K562 (cell line): ENCODE measurements at regions not wholly inside any gene's neighbourhood (a gene's known extent, or its start where the extent isn't known, plus 50 kb on each side); places are given as distances from the start of the nearest gene placed in this dataset.

Experiments used
- ATAC-seq: fragments of 200-7000 bp; cut with Tn5 transposase; 3 replicates; pipeline ENCODE4 v1.9.1; 2020; ENCODE audit warnings: moderate library complexity
- BruUV-seq: library from RNA; stranded (reverse); fragments of 400-500 nt; replicated peaks from 2 replicates; lab custom pipeline; 2021; lab: Mats Ljungman, UMichigan
- CTCF ChIA-PET: fragments of 300-600 bp; formaldehyde crosslinking; extraction: SDS; loops from one replicate; lab custom pipeline; 2021; ENCODE audit warnings: low intra/inter-chr PET ratio; lab: Yijun Ruan, JAX
- POLR2A ChIA-PET: fragments of 300-600, 350-650 bp; sonication (Branson Sonifier 250); formaldehyde crosslinking; extraction: SDS; loops from one replicate; lab custom pipeline; 2021; ENCODE audit warnings: antibody characterized with exemption, inconsistent platforms; lab: Yijun Ruan, JAX
- DNase-seq, 4 experiments: peaks; one replicate each; pipeline versions ENCODE4 v3.0.0 to v3.0.0-alpha.2; 2011 to 2018; ENCODE audit warnings: low spot score in 3 of 4, mixed read lengths in 3 of 4; ENCODE audit errors: extremely low read depth in 1 of 4
- FAIRE-seq: peaks from 2 replicates; lab custom pipeline; 2011; peaks lifted over from hg19 to GRCh38; lab: Jason Lieb, UNC
- H2AFZ ChIP-seq: 2 replicates; pipeline ENCODE4 v1.6.0; 2011; ENCODE audit warnings: low read depth, low read length, control low read depth, inconsistent platforms
- H3K27ac ChIP-seq: fragments of 200-600 bp; 3 replicates; pipeline ENCODE4 v1.8.0; 2011; ENCODE audit warnings: low read depth, mild to moderate bottlenecking, control low read depth, inconsistent platforms, low read length, moderate library complexity, mixed read lengths; ENCODE audit errors: extremely low read depth
- H3K27me3 ChIP-seq, 2 experiments: fragments of 300-600 bp in 1 of 2; 2 replicates in 1 of 2; 3 replicates in 1 of 2; pipeline versions ENCODE4 v1.6.0 to v1.8.0; 2011; ENCODE audit warnings: inconsistent platforms in 2 of 2, low read length in 2 of 2, mild to moderate bottlenecking in 1 of 2, mixed read lengths in 1 of 2, moderate library complexity in 1 of 2; ENCODE audit not compliant: control insufficient read depth in 2 of 2, insufficient read depth in 2 of 2
- H3K36me3 ChIP-seq: fragments of 300-600 bp; 3 replicates; pipeline ENCODE4 v1.8.0; 2011; ENCODE audit warnings: mild to moderate bottlenecking, low read length, inconsistent platforms; ENCODE audit not compliant: control insufficient read depth, insufficient read depth
- H3K4me1 ChIP-seq, 2 experiments: fragments of 200-600 bp in 1 of 2; replicated peaks in 1 of 2; 2 replicates in 1 of 2; 3 replicates in 1 of 2; pipeline versions ENCODE4 v1.5.1 to v1.8.0; 2011; ENCODE audit warnings: inconsistent platforms in 2 of 2, low read length in 2 of 2, mild to moderate bottlenecking in 1 of 2, mixed read lengths in 1 of 2, moderate library complexity in 1 of 2; ENCODE audit not compliant: control insufficient read depth in 2 of 2, insufficient read depth in 2 of 2
- H3K4me2 ChIP-seq: 2 replicates; pipeline ENCODE4 v1.6.1; 2011; ENCODE audit warnings: low read length, control low read depth, inconsistent platforms, mixed read lengths; ENCODE audit not compliant: insufficient read depth
- H3K4me3 ChIP-seq: fragments of 200-600 bp; sonication (generic), shearing (Covaris generic); 2 replicates; pipeline ENCODE4 v1.5.1; 2016; ENCODE audit warnings: control low read depth, inconsistent platforms
- H3K79me2 ChIP-seq: fragments of 200-600 bp; 3 replicates; pipeline ENCODE4 v1.8.0; 2011; ENCODE audit warnings: low read length, inconsistent platforms; ENCODE audit not compliant: control insufficient read depth, insufficient read depth
- H3K9ac ChIP-seq, 2 experiments: 2 replicates each; pipeline versions ENCODE4 v1.6.0 to v1.6.1; 2011; ENCODE audit warnings: low read depth in 2 of 2, low read length in 2 of 2, control low read depth in 1 of 2, inconsistent platforms in 1 of 2, mild to moderate bottlenecking in 1 of 2, mixed read lengths in 1 of 2; ENCODE audit not compliant: insufficient read depth in 1 of 2
- H3K9me1 ChIP-seq: one replicate; pipeline ENCODE4 v1.6.0; 2011; ENCODE audit warnings: inconsistent platforms, mild to moderate bottlenecking, low read length, moderate library complexity; ENCODE audit not compliant: control insufficient read depth, insufficient read depth
- H3K9me3 ChIP-seq: replicated peaks from 2 replicates; pipeline ENCODE4 v1.5.1; 2011; ENCODE audit warnings: low read depth, low read length, inconsistent platforms; ENCODE audit not compliant: control insufficient read depth, insufficient read depth
- H4K20me1 ChIP-seq: replicated peaks from 2 replicates; pipeline ENCODE4 v1.6.1; 2011; ENCODE audit warnings: low read length, inconsistent platforms, mixed read lengths; ENCODE audit not compliant: control insufficient read depth, insufficient read depth
- BRD4 ChIP-seq: fragments of 200-600 bp; sonication (generic); IDR thresholded peaks from 2 replicates; pipeline ENCODE4 v1.6.1; 2017; ENCODE audit warnings: inconsistent platforms
- E2F3 ChIP-seq: fragments of 250-450 bp; sonication (Bioruptor Pico); IDR thresholded peaks from 2 replicates; pipeline ENCODE4 v1.4.0; 2020; ENCODE audit warnings: mild to moderate bottlenecking
- ELK3 ChIP-seq: fragments of 450-650 bp; formaldehyde crosslinking; IDR thresholded peaks from 2 replicates; pipeline ENCODE4 v1.4.0; 2020; ENCODE audit warnings: mild to moderate bottlenecking
- FOXO4 ChIP-seq: fragments of 450-650 bp; formaldehyde crosslinking; IDR thresholded peaks from 2 replicates; pipeline ENCODE4 v1.4.0; 2020; ENCODE audit warnings: mild to moderate bottlenecking, moderate library complexity
- HDAC2 ChIP-seq: fragments of 450-650 bp; IDR thresholded peaks from 2 replicates; pipeline ENCODE4 v1.6.1; 2016; ENCODE audit warnings: mild to moderate bottlenecking
- HLTF ChIP-seq: fragments of 450-650 bp; IDR thresholded peaks from 2 replicates; pipeline ENCODE4 v1.6.1; 2016
- JUNB ChIP-seq: fragments of 450-650 bp; formaldehyde crosslinking; conservative IDR thresholded peaks from 2 replicates; pipeline ENCODE4 v1.4.0; 2020; ENCODE audit warnings: mild to moderate bottlenecking
- KLF10 ChIP-seq: fragments of 250-450 bp; sonication (Bioruptor Pico); IDR thresholded peaks from 2 replicates; pipeline ENCODE4 v1.6.1; 2021; ENCODE audit warnings: matching md5 sums
- MAFF ChIP-seq: IDR thresholded peaks from 2 replicates; pipeline ENCODE4 v1.6.1; 2012; ENCODE audit warnings: low read length, improper control_type of control experiment
- MBD2 ChIP-seq: sonication (generic); IDR thresholded peaks from 2 replicates; pipeline ENCODE4 v1.6.1; 2016; ENCODE audit warnings: low read depth, borderline replicate concordance
- NFATC3 ChIP-seq: fragments of 450-650 bp; IDR thresholded peaks from 2 replicates; pipeline ENCODE4 v1.6.1; 2017; ENCODE audit warnings: mild to moderate bottlenecking
- PRPF4 ChIP-seq: fragments of 200-400 bp; formaldehyde crosslinking; IDR thresholded peaks from one replicate; pipeline ENCODE4 v1.6.1; 2017; ENCODE audit warnings: low read length, low read depth, mild to moderate bottlenecking; ENCODE audit not compliant: insufficient read depth, poor library complexity, severe bottlenecking
- RAD51 ChIP-seq: fragments of 450-650 bp; IDR thresholded peaks from 2 replicates; pipeline ENCODE4 v1.7.1; 2016; ENCODE audit warnings: low read depth, mild to moderate bottlenecking, borderline replicate concordance
- SIRT6 ChIP-seq: IDR thresholded peaks from one replicate; pipeline ENCODE4 v1.6.1; 2012; ENCODE audit warnings: low read depth, mild to moderate bottlenecking, control low read depth, inconsistent platforms, low read length, moderate library complexity
- SMAD2 ChIP-seq: fragments of 150-350 bp; IDR thresholded peaks from 2 replicates; pipeline ENCODE4 v1.6.1; 2014; ENCODE audit warnings: low read depth, mild to moderate bottlenecking, low read length
- ZNF165 ChIP-seq: fragments of 250-450 bp; sonication (Bioruptor Pico); IDR thresholded peaks from 2 replicates; pipeline ENCODE4 v1.4.0; 2020; ENCODE audit warnings: borderline replicate concordance
- ZNF175 ChIP-seq: fragments of 200-800 bp; sonication (Bioruptor generic); IDR thresholded peaks from 2 replicates; pipeline ENCODE4 v1.6.1; 2016; ENCODE audit warnings: low read depth, mild to moderate bottlenecking, missing genetic modification characterization, missing compliant biosample characterization
- ZNF354B ChIP-seq: fragments of 250-450 bp; sonication (Bioruptor Pico); IDR thresholded peaks from 2 replicates; pipeline ENCODE4 v1.4.0; 2020
- ZNF551 ChIP-seq: fragments of 250-450 bp; sonication (Bioruptor Pico); IDR thresholded peaks from 2 replicates; pipeline ENCODE4 v1.5.0; 2021; ENCODE audit warnings: mild to moderate bottlenecking, moderate library complexity
- WGBS: fragments of 100-300 bp; shearing (Covaris generic); methylation state at CpG from one replicate; pipeline ENCODE4 v1.1.6; 2016; ENCODE audit warnings: low coverage, mixed read lengths; ENCODE audit not compliant: insufficient coverage; ENCODE audit errors: missing lambda C conversion rate; 5-methylcytosine and 5-hydroxymethylcytosine counted together
- in situ Hi-C: fragments of 300-500 bp; cut with MboI; formaldehyde crosslinking; loops from 4 replicates; pipeline ENCODE4 v1.15.0; 2018; ENCODE audit warnings: inconsistent platforms, mixed read lengths
- intact Hi-C: fragments of 100-400 bp; cut with micrococcal nuclease; formaldehyde crosslinking; loops from 2 replicates; pipeline ENCODE4 v1.14.2; 2022

GRCh38 chr4:81704461-81704860, 232.8 kb upstream of the RASGEF1B start:
- FAIRE-seq (no peak), ATAC-seq (no peak), DNase-seq (no peak)
- Histone ChIP-seq H3K27ac (no peak overlapping the region), H3K4me3 (no peak overlapping the region), H3K27me3 (peaks cover 0 to 3% of the 10 kb centered on the region in 2 experiments; a peak in 3 of 5 replicates), H4K20me1 (no peaks in the 10 kb centered on the region), H2AFZ (no peak overlapping the region), H3K79me2 (no peaks in the 10 kb centered on the region), H3K9ac (no peak overlapping the region), H3K9me3 (no peaks in the 10 kb centered on the region), H3K4me1 (no peaks in the 10 kb centered on the region), H3K4me2 (no peak overlapping the region), H3K9me1 (no peaks in the 10 kb centered on the region), H3K36me3 (no peaks in the 10 kb centered on the region)
- CTCF ChIA-PET: no interaction called here
- in situ Hi-C loops (no loop called here), intact Hi-C loops (no loop called here)
- BruUV-seq: no TSS peak
- WGBS: 12% methylated on average over 2 of the region's 2 CpGs
- POLR2A ChIA-PET: no interaction called here
- TF ChIP-seq JUNB (CRISPR knock-in tag) (no peak), HLTF (no peak), ZNF165 (CRISPR knock-in tag) (no peak), ZNF175 (CRISPR knock-in tag) (no peak), ZNF354B (CRISPR knock-in tag) (no peak), MAFF (no peak), NFATC3 (no peak), RAD51 (no peak)

- Histone ChIP-seq H3K27ac (no peak overlapping the region), H4K20me1 (no peaks in the 10 kb centered on the region), H3K4me1 (no peaks in the 10 kb centered on the region), H3K9me1 (no peaks in the 10 kb centered on the region), H3K9ac (no peak overlapping the region), H3K27me3 (no peaks in the 10 kb centered on the region; a peak in 1 of 5 replicates), H3K4me3 (no peak overlapping the region), H3K4me2 (no peak overlapping the region), H3K36me3 (no peaks in the 10 kb centered on the region), H2AFZ (no peak overlapping the region), H3K79me2 (no peaks in the 10 kb centered on the region), H3K9me3 (no peaks in the 10 kb centered on the region)
- POLR2A ChIA-PET: no interaction called here
- in situ Hi-C loops (no loop called here), intact Hi-C loops (no loop called here)
- ATAC-seq (no peak), FAIRE-seq (no peak), DNase-seq (no peak)
- no TSS peak for BruUV-seq
- 2% methylated on average over 4 of the region's 4 CpGs for WGBS
- CTCF ChIA-PET: no interaction called here
- TF ChIP-seq MBD2 (no peak), HDAC2 (no peak), FOXO4 (no peak), ELK3 (CRISPR knock-in tag) (no peak), SIRT6 (no peak), BRD4 (no peak), PRPF4 (no peak), ZNF551 (no peak), E2F3 (CRISPR knock-in tag) (no peak), SMAD2 (no peak), KLF10 (CRISPR knock-in tag) (no peak), RAD51 (no peak)
Measured at GRCh38 chr4:81700189-81700588, 228.5 kb upstream of the RASGEF1B start.
